ENCODE measurements at regions not wholly inside any gene's neighbourhood (a gene's known extent, or its start where the extent isn't known, plus 50 kb on each side); places are given as distances from the start of the nearest gene placed in this dataset.

DNA sequence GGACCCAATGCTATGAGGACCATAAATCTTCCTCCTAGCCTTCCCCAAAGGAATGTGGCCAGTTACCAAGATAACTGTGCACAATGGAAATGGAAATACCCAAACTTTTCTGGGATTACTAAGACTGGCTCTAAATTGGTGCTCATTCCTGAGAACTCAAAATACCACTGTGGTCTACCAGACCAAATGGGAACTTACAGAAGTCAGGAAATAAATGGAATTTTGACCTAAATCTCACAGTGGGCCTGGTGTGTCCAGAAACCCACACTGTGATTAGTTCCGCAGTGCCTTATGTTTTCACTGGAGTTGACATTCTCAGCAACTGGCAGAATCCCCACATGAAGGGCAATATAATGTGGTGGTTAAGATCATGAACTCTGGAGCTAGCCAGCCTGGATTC, 99.4 kb upstream of the ZC3H12C start:
- 84 to 94% (median 92%) methylated on average over 1 of the region's 1 CpG for WGBS, 3 donors
- Histone ChIP-seq H3K27ac (no peak overlapping the region), H3K4me1 (ENCODE audit: insufficient read depth) (no peaks in the 10 kb centered on the region), H3K36me3 (no peaks in the 10 kb centered on the region), H3K9me3 (no peaks in the 10 kb centered on the region), H3K27me3 (no peaks in the 10 kb centered on the region), H3K4me3 (no peak overlapping the region)
- TF ChIP-seq EP300 (IDR thresholded peaks at IDR 0.05): no peak
- no peak for TF ChIP-seq POLR2A (IDR thresholded peaks at IDR 0.05)
- TF ChIP-seq, protein P1, sequence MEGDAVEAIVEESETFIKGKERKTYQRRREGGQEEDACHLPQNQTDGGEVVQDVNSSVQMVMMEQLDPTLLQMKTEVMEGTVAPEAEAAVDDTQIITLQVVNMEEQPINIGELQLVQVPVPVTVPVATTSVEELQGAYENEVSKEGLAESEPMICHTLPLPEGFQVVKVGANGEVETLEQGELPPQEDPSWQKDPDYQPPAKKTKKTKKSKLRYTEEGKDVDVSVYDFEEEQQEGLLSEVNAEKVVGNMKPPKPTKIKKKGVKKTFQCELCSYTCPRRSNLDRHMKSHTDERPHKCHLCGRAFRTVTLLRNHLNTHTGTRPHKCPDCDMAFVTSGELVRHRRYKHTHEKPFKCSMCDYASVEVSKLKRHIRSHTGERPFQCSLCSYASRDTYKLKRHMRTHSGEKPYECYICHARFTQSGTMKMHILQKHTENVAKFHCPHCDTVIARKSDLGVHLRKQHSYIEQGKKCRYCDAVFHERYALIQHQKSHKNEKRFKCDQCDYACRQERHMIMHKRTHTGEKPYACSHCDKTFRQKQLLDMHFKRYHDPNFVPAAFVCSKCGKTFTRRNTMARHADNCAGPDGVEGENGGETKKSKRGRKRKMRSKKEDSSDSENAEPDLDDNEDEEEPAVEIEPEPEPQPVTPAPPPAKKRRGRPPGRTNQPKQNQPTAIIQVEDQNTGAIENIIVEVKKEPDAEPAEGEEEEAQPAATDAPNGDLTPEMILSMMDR (IDR thresholded peaks at IDR 0.05): no peak
- no peak for DNase-seq
- intact Hi-C loops (cut with DNase I): no loop called here

DNA sequence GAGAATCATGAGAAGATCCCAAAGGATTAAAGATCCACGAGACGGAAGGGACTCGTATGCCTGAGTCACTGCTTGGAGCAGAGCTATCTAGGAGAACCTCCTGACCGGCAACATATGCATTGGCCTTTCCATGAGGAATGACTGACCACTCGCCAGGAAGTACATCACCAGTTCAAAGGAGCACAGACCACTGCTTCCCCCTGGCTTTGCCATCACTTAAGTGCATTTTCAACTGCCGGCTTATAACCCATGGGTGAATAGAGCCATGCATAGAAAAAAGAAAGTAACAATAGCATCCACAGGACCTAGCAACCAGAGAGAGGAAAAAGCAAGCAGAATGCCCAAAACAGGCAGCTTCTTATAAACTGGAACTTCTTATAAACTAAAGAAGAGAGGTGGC, 98.3 kb upstream of the ZC3H12C start:
- no peak for DNase-seq

DNA sequence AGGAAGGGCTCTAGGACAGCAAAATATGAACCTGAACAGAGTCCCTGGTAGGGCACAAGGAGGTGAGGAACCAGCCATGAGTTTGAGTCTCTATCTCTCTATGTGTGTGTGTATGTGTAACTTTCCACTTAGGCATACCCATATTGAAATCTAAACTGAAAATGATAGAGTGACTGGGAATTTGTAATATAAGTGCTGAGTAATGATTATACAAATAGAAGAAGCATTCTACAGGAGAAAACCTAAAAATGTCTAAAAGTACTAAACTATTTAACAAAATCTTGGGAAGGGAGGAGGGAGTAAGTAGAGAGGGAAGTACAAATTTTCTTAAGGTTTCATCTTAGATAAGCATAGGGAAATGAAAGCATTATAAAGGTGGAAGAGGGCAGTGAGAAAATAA, 97.1 kb upstream of the ZC3H12C start:
- Histone ChIP-seq H3K27ac (no peak overlapping the region), H3K4me3 (no peak overlapping the region), H3K9me3 (no peaks in the 10 kb centered on the region), H3K36me3 (no peaks in the 10 kb centered on the region), H3K27me3 (no peaks in the 10 kb centered on the region), H3K4me1 (ENCODE audit: insufficient read depth) (no peaks in the 10 kb centered on the region)
- no peak for DNase-seq
- intact Hi-C loops (cut with DNase I): no loop called here
- TF ChIP-seq EP300 (IDR thresholded peaks at IDR 0.05) (no peak), POLR2A (IDR thresholded peaks at IDR 0.05) (no peak)
- TF ChIP-seq, protein P1 (IDR thresholded peaks at IDR 0.05): no peak

More for the DNA sequence above, 98.3 kb upstream of the ZC3H12C start:
- 84 to 86% (median 86%) methylated on average over 6 of the region's 6 CpGs for WGBS, 3 donors
- intact Hi-C loops (cut with DNase I): no loop called here
- H3K4me1 ChIP-seq (ENCODE audit: insufficient read depth): no peaks in the 10 kb centered on the region
- no peak overlapping the region for H3K27ac ChIP-seq
- H3K9me3 ChIP-seq: no peaks in the 10 kb centered on the region
- H3K27me3 ChIP-seq: no peaks in the 10 kb centered on the region
- TF ChIP-seq, protein P1 (IDR thresholded peaks at IDR 0.05): no peak
- TF ChIP-seq POLR2A (IDR thresholded peaks at IDR 0.05) (no peak), EP300 (IDR thresholded peaks at IDR 0.05) (no peak)
- no peak overlapping the region for H3K4me3 ChIP-seq
- H3K36me3 ChIP-seq: no peaks in the 10 kb centered on the region

DNA sequence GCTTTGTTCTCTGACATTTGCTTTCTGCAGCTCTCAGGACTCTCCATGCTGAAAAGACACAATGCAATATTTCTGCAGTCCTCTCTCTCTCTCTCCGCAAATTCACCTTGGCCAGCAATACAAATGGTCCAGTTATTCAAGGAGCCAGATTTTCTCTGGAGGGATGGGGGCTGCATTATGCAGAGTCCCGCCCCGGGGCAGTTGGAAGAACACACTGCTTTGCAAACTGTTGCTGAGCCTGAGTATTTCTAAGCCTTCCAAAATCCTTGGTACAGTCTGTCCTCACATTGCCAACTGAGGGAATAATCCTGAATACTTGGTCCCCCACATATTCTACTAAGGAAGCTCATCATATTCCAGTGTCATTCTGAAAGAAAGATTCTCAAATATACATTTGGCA, 94.3 kb upstream of the ZC3H12C start:
- Histone ChIP-seq H3K27me3 (no peaks in the 10 kb centered on the region), H3K4me1 (ENCODE audit: insufficient read depth) (no peaks in the 10 kb centered on the region), H3K36me3 (no peaks in the 10 kb centered on the region), H3K27ac (no peak overlapping the region), H3K4me3 (no peak overlapping the region), H3K9me3 (no peaks in the 10 kb centered on the region)
- WGBS, 3 donors: 75 to 95% (median 88%) methylated on average over 3 of the region's 3 CpGs
- no peak for DNase-seq
- TF ChIP-seq, protein P1 (IDR thresholded peaks at IDR 0.05): no peak
- TF ChIP-seq POLR2A (IDR thresholded peaks at IDR 0.05) (no peak), EP300 (IDR thresholded peaks at IDR 0.05) (no peak)
- intact Hi-C loops (cut with DNase I): no loop called here

DNA sequence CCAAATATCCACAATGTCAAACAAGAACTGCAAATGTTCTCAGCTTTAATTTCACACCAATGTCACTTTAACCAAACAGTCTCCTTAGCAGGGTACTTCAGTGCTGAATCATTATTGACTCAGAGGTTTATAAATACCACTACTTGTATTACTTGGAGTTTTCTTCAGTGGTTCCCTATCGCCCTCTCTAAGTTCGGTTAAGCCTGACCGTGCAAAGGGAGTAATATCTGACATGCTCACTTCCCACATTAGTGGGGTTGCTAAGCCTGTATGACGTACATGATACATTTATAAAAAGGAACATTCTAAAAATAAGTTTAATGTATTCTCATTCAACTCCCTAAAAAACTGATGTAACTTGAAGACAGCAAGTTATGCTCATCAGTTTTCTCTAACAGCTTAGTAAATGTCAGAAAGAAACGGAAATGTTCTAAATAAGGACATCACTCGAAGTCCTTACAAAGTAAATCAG, 93.1 kb upstream of the ZC3H12C start:
- intact Hi-C loops (cut with DNase I): no loop called here
- Histone ChIP-seq H3K27ac (no peak overlapping the region), H3K36me3 (no peaks in the 10 kb centered on the region), H3K4me1 (ENCODE audit: insufficient read depth) (no peaks in the 10 kb centered on the region), H3K9me3 (no peaks in the 10 kb centered on the region), H3K4me3 (no peak overlapping the region), H3K27me3 (no peaks in the 10 kb centered on the region)
- WGBS, 3 donors: 49 to 57% (median 55%) methylated on average over 6 of the region's 6 CpGs
- no peak for TF ChIP-seq EP300 (IDR thresholded peaks at IDR 0.05)
- TF ChIP-seq, protein P1 (IDR thresholded peaks at IDR 0.05): no peak
- no peak for TF ChIP-seq POLR2A (IDR thresholded peaks at IDR 0.05)
- no peak for DNase-seq

All from ovary (tissue), 7 donors.